ENCODE measurements at regions not wholly inside any gene's neighbourhood (a gene's known extent, or its start where the extent isn't known, plus 50 kb on each side); places are given as distances from the start of the nearest gene placed in this dataset.
"Not testable (repeated sequence)": the region's sequence is repeated elsewhere in the genome, so short reads cannot be mapped to it uniquely, and the experiment has no call there.

DNA sequence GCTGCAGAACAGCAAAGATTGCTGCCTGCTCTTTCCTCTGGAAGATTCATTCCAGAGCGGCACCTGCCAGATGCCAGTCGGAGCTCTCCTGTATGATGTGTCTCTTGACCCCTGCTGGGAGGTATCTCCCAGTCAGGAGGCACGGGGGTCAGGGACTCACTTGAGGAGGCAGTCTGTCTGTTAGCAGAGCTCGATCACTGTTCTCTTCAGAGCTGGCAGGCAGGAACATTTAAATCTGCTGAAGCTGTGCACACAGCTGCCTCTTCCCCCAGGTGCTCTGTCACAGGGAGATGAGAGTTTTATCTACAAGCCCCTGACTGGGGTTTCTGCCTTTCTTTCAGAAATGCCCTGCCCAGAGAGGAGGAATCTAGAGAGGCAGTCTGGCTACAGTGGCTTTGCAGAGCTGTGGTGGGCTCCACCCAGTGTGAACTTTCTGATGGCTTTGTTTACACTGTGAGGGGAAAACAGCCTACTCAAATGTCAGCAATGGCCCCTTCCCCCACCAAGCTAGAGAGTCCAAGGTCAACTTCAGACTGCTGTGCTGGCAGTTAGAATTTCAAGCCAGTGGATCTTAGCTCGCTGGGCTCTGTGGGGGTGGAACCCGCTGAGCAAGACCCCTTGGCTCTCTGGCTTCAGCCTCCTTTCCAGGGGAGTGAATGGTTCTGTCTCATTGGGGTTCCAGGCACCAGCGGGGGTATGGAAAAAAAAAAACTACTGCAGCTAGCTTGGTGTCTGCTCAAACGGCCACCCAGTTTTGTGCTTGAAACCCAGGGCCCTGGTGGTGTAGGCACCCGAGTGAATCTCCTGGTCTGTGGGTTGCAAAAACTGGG lies 242.7 kb upstream of the FAM78B start:
- not testable (repeated sequence) for TF ChIP-seq CTCF, POLR2A (IDR thresholded peaks at IDR 0.05)

Measured in Peyer's patch (tissue), 4 donors.